ENCODE measurements at regions not wholly inside any gene's neighbourhood (a gene's known extent, or its start where the extent isn't known, plus 50 kb on each side); places are given as distances from the start of the nearest gene placed in this dataset.
"Not testable (repeated sequence)": the region's sequence is repeated elsewhere in the genome, so short reads cannot be mapped to it uniquely, and the experiment has no call there.

- in situ Hi-C loops (cut with MboI; ENCODE audit: low sequenced_read_pairs), result no loop called here
- H2AK9ac ChIP-seq (replicated peaks; ENCODE audit: low read depth, low read length, poor library complexity), result no peak overlapping the region
Observed at GRCh38 chr17:21756856-21757619, 64.7 kb downstream of the KCNJ18 start.

GRCh38 chr17:21759636-21760035, 67.3 kb downstream of the KCNJ18 start:
- H3K4me2 ChIP-seq (ENCODE audit: low read depth, low read length); intact Hi-C loops (cut with micrococcal nuclease); H2BK15ac ChIP-seq (ENCODE audit: low read depth, low read length); H4K20me1 ChIP-seq (ENCODE audit: insufficient read depth, low read length); H3K4me1 ChIP-seq (ENCODE audit: control insufficient read depth, insufficient read depth, low read length); H3K56ac ChIP-seq (ENCODE audit: extremely low read depth, insufficient read depth, low read length); H3K79me1 ChIP-seq (ENCODE audit: low read depth in 1 of 2, low read length in 2 of 2); DNase-seq; H3K36me3 ChIP-seq (ENCODE audit: control insufficient read depth, insufficient read depth, low read length); H4K8ac ChIP-seq (ENCODE audit: low read depth in 2 of 2, low read length in 2 of 2); in situ Hi-C loops (cut with MboI; ENCODE audit: low sequenced_read_pairs); H3K27me3 ChIP-seq (ENCODE audit: control insufficient read depth, insufficient read depth, low read length); H2AK9ac ChIP-seq (replicated peaks; ENCODE audit: low read depth, low read length, poor library complexity); H2BK120ac ChIP-seq (ENCODE audit: low read depth, low read length); H3K27ac ChIP-seq (ENCODE audit: insufficient read depth, low read length); H3K4me3 ChIP-seq (ENCODE audit: insufficient read depth, low read depth, low read length); H3K9me3 ChIP-seq (ENCODE audit: control insufficient read depth, insufficient read depth, low read length); POLR2A ChIA-PET (ENCODE audit: unreplicated experiment); dilution Hi-C loops (cut with HindIII; ENCODE audit: low sequenced_read_pairs, unreplicated experiment); H2BK5ac ChIP-seq (ENCODE audit: low read depth, low read length, poor library complexity, severe bottlenecking); ATAC-seq (ENCODE audit: low read depth); H4K5ac ChIP-seq (ENCODE audit: low read depth, low read length); H3K4ac ChIP-seq (ENCODE audit: low read depth, low read length); H3K18ac ChIP-seq (ENCODE audit: low read depth, low read length); H3K14ac ChIP-seq (replicated peaks; ENCODE audit: low read depth, low read length); H2AK5ac ChIP-seq (ENCODE audit: low read depth, low read length); H3K9me1 ChIP-seq (ENCODE audit: insufficient read depth, low read length); CTCF ChIA-PET; H2BK20ac ChIP-seq (ENCODE audit: low read depth, low read length); H4K91ac ChIP-seq (ENCODE audit: insufficient read depth, low read depth, low read length); H2AFZ ChIP-seq (replicated peaks; ENCODE audit: low read length, poor library complexity); H3K23ac ChIP-seq (ENCODE audit: low read depth, low read length); H3K9ac ChIP-seq (ENCODE audit: low read depth, low read length); BruUV-seq (replicated peaks): not testable (repeated sequence)
- WGBS, 2 experiments (ENCODE audit: extremely low coverage in 2 of 2, insufficient read length in 1 of 2), result no CpG with 5 or more reads among the region's 1 CpG

More at GRCh38 chr17:21756856-21757619, 64.7 kb downstream of the KCNJ18 start:
- no TSS peak for BruUV-seq (replicated peaks)
- WGBS, 2 experiments (ENCODE audit: extremely low coverage in 2 of 2, insufficient read length in 1 of 2), result 80% methylated on average over 1 of the region's 12 CpGs; no CpG with 5 or more reads in 1 of the 2 experiments
- DNase-seq (no peak), ATAC-seq (ENCODE audit: low read depth) (no peak)
- no peaks in the 10 kb centered on the region for H3K79me1 ChIP-seq (ENCODE audit: low read depth in 1 of 2, low read length in 2 of 2)
- ChIA-PET CTCF (no interaction called here), POLR2A (ENCODE audit: unreplicated experiment) (no interaction called here)
- no peak overlapping the region for H3K4me2 ChIP-seq (ENCODE audit: low read depth, low read length)
- no peak overlapping the region for H2BK5ac ChIP-seq (ENCODE audit: low read depth, low read length, poor library complexity, severe bottlenecking)
- dilution Hi-C loops (cut with HindIII; ENCODE audit: low sequenced_read_pairs, unreplicated experiment) (no loop called here), intact Hi-C loops (cut with micrococcal nuclease) (no loop called here)
- no peak overlapping the region for H3K14ac ChIP-seq (replicated peaks; ENCODE audit: low read depth, low read length)
- no peak overlapping the region for H3K23ac ChIP-seq (ENCODE audit: low read depth, low read length)
- H2BK20ac ChIP-seq (ENCODE audit: low read depth, low read length), result no peak overlapping the region
- no peak overlapping the region for H3K4me3 ChIP-seq (ENCODE audit: insufficient read depth, low read depth, low read length)
- no peak overlapping the region for H2BK120ac ChIP-seq (ENCODE audit: low read depth, low read length)
- no peak overlapping the region for H2AFZ ChIP-seq (replicated peaks; ENCODE audit: low read length, poor library complexity)
- H3K9ac ChIP-seq (ENCODE audit: low read depth, low read length), result no peak overlapping the region
- H3K27me3 ChIP-seq (ENCODE audit: control insufficient read depth, insufficient read depth, low read length), result no peaks in the 10 kb centered on the region
- H4K91ac ChIP-seq (ENCODE audit: insufficient read depth, low read depth, low read length), result no peak overlapping the region
- no peaks in the 10 kb centered on the region for H3K4me1 ChIP-seq (ENCODE audit: control insufficient read depth, insufficient read depth, low read length)
- H3K27ac ChIP-seq (ENCODE audit: insufficient read depth, low read length), result no peak overlapping the region
- H3K18ac ChIP-seq (ENCODE audit: low read depth, low read length), result no peak overlapping the region
- H3K9me3 ChIP-seq (ENCODE audit: control insufficient read depth, insufficient read depth, low read length), result peaks cover 7% of the 10 kb centered on the region; the same call in 1 of the 2 replicates
- no peaks in the 10 kb centered on the region for H3K36me3 ChIP-seq (ENCODE audit: control insufficient read depth, insufficient read depth, low read length)
- H4K8ac ChIP-seq (ENCODE audit: low read depth in 2 of 2, low read length in 2 of 2), result no peak overlapping the region
- no peak overlapping the region for H4K5ac ChIP-seq (ENCODE audit: low read depth, low read length)
- no peak overlapping the region for H2AK5ac ChIP-seq (ENCODE audit: low read depth, low read length)
- no peak overlapping the region for H3K4ac ChIP-seq (ENCODE audit: low read depth, low read length)
- no peaks in the 10 kb centered on the region for H3K9me1 ChIP-seq (ENCODE audit: insufficient read depth, low read length)
- TF ChIP-seq CEBPB (IDR thresholded peaks at IDR 0.05; ENCODE audit: low read depth, low read length) (no peak), RAD21 (IDR thresholded peaks at IDR 0.05; ENCODE audit: low read length) (no peak), FOS (IDR thresholded peaks at IDR 0.05; ENCODE audit: low read depth, low read length) (no peak), CHD1 (IDR thresholded peaks at IDR 0.05; ENCODE audit: low read depth, low read length) (no peak)
- no peak overlapping the region for H2BK15ac ChIP-seq (ENCODE audit: low read depth, low read length)
- H4K20me1 ChIP-seq (ENCODE audit: insufficient read depth, low read length), result no peaks in the 10 kb centered on the region
- no peak overlapping the region for H3K56ac ChIP-seq (ENCODE audit: extremely low read depth, insufficient read depth, low read length)

Data from IMR-90 (cell line).